ENCODE measurements at regions not wholly inside any gene's neighbourhood (a gene's known extent, or its start where the extent isn't known, plus 50 kb on each side); places are given as distances from the start of the nearest gene placed in this dataset.

DNA sequence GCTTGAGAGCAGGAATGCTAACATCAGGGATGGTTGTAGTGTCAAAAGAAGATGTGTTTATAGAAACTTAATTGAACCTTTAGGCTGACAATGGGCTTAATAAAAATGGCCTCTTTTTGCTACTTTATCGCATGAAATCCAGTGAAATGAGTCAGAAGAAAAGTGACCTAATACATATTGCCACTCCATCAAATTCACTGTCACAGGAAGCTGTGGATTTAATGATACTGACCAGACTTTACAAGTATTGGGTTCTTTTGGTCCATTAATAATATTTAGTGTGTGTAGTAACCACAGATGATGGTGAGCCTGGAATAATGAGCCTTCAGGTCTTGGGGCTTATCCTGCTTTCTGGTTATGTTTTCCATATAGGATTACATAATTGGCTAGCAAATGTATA, 231.8 kb upstream of the GMDS start:
- POLR2A ChIA-PET, result no interaction called here
- no peak for ATAC-seq

More for the DNA sequence above, 231.8 kb upstream of the GMDS start:
- no peak overlapping the region for H3K27ac ChIP-seq (ENCODE audit: low read depth, low read length)
- H3K4me1 ChIP-seq (ENCODE audit: control insufficient read depth in 1 of 2, insufficient read depth in 2 of 2, low read length in 2 of 2), result peaks cover 0 to 8% of the 10 kb centered on the region in 2 experiments; a peak in 1 of 4 replicates
- no peak for TF ChIP-seq EZH2phosphoT487 (IDR thresholded peaks at IDR 0.05; ENCODE audit: borderline replicate concordance)
- no peak for TF ChIP-seq SIN3A (IDR thresholded peaks at IDR 0.05; ENCODE audit: low read depth)
- TF ChIP-seq, protein P1, sequence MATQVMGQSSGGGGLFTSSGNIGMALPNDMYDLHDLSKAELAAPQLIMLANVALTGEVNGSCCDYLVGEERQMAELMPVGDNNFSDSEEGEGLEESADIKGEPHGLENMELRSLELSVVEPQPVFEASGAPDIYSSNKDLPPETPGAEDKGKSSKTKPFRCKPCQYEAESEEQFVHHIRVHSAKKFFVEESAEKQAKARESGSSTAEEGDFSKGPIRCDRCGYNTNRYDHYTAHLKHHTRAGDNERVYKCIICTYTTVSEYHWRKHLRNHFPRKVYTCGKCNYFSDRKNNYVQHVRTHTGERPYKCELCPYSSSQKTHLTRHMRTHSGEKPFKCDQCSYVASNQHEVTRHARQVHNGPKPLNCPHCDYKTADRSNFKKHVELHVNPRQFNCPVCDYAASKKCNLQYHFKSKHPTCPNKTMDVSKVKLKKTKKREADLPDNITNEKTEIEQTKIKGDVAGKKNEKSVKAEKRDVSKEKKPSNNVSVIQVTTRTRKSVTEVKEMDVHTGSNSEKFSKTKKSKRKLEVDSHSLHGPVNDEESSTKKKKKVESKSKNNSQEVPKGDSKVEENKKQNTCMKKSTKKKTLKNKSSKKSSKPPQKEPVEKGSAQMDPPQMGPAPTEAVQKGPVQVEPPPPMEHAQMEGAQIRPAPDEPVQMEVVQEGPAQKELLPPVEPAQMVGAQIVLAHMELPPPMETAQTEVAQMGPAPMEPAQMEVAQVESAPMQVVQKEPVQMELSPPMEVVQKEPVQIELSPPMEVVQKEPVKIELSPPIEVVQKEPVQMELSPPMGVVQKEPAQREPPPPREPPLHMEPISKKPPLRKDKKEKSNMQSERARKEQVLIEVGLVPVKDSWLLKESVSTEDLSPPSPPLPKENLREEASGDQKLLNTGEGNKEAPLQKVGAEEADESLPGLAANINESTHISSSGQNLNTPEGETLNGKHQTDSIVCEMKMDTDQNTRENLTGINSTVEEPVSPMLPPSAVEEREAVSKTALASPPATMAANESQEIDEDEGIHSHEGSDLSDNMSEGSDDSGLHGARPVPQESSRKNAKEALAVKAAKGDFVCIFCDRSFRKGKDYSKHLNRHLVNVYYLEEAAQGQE (IDR thresholded peaks at IDR 0.05; ENCODE audit: low read depth), result no peak
- TF ChIP-seq, protein P2, sequence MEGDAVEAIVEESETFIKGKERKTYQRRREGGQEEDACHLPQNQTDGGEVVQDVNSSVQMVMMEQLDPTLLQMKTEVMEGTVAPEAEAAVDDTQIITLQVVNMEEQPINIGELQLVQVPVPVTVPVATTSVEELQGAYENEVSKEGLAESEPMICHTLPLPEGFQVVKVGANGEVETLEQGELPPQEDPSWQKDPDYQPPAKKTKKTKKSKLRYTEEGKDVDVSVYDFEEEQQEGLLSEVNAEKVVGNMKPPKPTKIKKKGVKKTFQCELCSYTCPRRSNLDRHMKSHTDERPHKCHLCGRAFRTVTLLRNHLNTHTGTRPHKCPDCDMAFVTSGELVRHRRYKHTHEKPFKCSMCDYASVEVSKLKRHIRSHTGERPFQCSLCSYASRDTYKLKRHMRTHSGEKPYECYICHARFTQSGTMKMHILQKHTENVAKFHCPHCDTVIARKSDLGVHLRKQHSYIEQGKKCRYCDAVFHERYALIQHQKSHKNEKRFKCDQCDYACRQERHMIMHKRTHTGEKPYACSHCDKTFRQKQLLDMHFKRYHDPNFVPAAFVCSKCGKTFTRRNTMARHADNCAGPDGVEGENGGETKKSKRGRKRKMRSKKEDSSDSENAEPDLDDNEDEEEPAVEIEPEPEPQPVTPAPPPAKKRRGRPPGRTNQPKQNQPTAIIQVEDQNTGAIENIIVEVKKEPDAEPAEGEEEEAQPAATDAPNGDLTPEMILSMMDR (IDR thresholded peaks at IDR 0.05 in 2 of 3, conservative IDR thresholded peaks at IDR 0.05 in 1 of 3; ENCODE audit: borderline replicate concordance in 1 of 3, insufficient read depth in 1 of 3, low read depth in 2 of 3, low read length in 2 of 3), result no peak
- no peak for TF ChIP-seq POLR2AphosphoS5 (IDR thresholded peaks at IDR 0.05; ENCODE audit: low read depth, low read length)
- no peak for TF ChIP-seq ELF1 (IDR thresholded peaks at IDR 0.05; ENCODE audit: borderline replicate concordance, low read depth)
- no peak for TF ChIP-seq TCF7L2 (IDR thresholded peaks at IDR 0.05; ENCODE audit: borderline replicate concordance, extremely low read depth, insufficient read depth, insufficient read length)
- no peak for TF ChIP-seq YY1 (IDR thresholded peaks at IDR 0.05; ENCODE audit: extremely low read depth, insufficient replicate concordance, low read depth, low read length)
- no peak for TF ChIP-seq ZNF274 (IDR thresholded peaks at IDR 0.05; ENCODE audit: low read depth, low read length)
- no peak for TF ChIP-seq ZBTB33 (IDR thresholded peaks at IDR 0.05; ENCODE audit: extremely low read depth, insufficient replicate concordance, low read length)
- no peak for TF ChIP-seq CBX3 (IDR thresholded peaks at IDR 0.05; ENCODE audit: low read depth)
- DNase-seq (ENCODE audit: low read depth, low spot score), result no peak
- H3K36me3 ChIP-seq (ENCODE audit: control insufficient read depth in 1 of 2, insufficient read depth in 2 of 2, low read length in 2 of 2), result no peaks in the 10 kb centered on the region
- H3K27me3 ChIP-seq (ENCODE audit: insufficient read depth, low read length), result no peaks in the 10 kb centered on the region
- H3K9me3 ChIP-seq (ENCODE audit: control insufficient read depth in 1 of 2, insufficient read depth in 1 of 2, low read depth in 1 of 2, low read length in 2 of 2), result peaks cover 4 to 9% of the 10 kb centered on the region in 2 experiments; a peak in 2 of 4 replicates
- no peak overlapping the region for H2AFZ ChIP-seq (ENCODE audit: low read depth, low read length, poor library complexity, severe bottlenecking)
- no peaks in the 10 kb centered on the region for H4K20me1 ChIP-seq (ENCODE audit: insufficient read depth)
- CTCF ChIA-PET, result no interaction called here
- no peaks in the 10 kb centered on the region for H3K9me2 ChIP-seq (ENCODE audit: insufficient read depth)
- H3K9ac ChIP-seq (ENCODE audit: low read length), result no peak overlapping the region
- BruUV-seq (replicated peaks), result no TSS peak
- no peak overlapping the region for H3K4me2 ChIP-seq (ENCODE audit: low read length)
- no peak overlapping the region for H3K4me3 ChIP-seq (replicated peaks in 1 of 2; ENCODE audit: low read depth in 1 of 2, low read length in 2 of 2)
- H3K79me2 ChIP-seq (ENCODE audit: insufficient read depth, low read length), result no peaks in the 10 kb centered on the region
- RAD21 ChIA-PET (ENCODE audit: low non-redundant PET in 1 of 2, low total read pairs in 2 of 2, uncharacterized antibody in 2 of 2, unreplicated experiment in 2 of 2), result no interaction called here
- intact Hi-C loops (cut with micrococcal nuclease), result no loop called here

All from HCT116 (cell line).